ENCODE measurements at regions not wholly inside any gene's neighbourhood (a gene's known extent, or its start where the extent isn't known, plus 50 kb on each side); places are given as distances from the start of the nearest gene placed in this dataset.

DNA sequence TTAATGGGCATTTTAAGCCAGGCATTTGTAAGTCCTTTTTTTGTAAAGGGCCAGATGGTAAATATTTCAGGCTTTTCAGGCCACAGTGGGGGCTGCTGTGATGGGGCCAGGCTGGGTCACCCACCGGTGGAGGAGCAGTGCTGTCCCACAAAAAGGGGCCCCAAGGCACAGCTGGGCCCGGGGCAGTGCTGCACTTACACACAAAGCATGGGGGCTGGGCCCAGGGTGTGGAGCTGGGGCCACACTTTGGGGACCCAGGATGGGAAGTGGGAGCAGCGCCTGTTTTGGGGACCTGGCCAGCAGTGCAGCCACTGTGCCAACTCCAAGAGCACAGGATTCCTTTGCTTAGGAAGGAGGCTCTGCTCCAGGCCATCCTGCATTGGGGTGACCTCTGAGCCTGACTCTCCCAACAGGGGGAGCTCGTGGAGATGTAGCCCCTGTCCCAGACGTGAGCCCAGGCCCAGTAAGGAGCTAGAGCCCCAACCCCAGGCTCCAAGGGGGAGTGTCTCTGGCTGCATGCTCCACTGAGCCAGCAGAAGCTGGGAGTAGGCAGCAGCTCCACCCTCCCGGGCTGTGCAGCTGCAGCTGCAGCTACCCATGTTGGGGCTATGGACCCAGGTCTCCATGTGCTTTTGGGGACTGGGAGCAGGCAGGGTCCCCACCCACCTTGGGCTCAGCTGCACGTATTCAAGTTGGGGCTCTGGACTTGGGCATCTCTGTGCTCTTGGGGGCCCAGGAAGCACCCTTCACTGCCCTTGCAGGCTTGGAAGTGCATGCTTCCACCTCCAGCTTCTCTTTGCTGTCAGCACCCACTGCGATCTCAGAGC lies 1036.5 kb upstream of the CNTNAP5 start:
- no peak for DNase-seq (ENCODE audit: low read depth)

DNA sequence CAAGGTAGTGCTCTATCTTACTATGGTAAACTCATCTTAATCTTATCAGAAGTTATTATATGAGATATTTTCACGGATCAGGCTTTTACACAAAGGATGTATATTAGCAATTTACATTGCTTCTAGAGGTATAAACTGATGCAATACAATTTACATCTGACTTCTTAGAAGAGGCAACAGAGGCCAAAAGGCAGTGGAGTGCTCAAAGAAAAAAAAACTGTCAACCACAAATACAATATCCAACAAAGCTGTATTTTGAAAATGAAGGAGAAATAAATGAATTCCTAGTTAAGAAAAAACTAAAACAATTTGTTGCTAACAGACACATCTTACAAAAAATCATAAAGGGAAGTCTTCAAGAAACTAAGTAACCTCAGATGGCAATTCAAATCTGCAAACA lies 1031.5 kb upstream of the CNTNAP5 start:
- no peak for DNase-seq (ENCODE audit: low read depth)

DNA sequence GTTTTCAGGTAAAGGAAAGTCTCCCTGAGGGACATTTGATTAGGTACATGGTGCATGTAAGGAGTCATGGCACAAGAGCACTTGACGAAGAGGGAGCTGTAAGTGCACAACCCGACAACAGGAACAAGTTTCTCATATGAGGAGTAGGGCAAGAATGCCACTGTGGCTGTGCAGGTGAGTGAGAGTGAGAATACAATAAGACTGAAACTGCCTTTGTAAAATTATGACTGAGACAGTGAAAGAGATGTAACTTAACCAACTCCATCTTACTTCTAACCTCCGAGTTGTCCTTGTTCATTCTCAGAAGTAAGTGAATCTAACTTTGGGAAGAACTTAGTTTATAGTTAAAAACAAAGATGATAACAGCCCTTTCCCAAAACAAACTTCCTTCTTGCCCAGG lies 1025.8 kb upstream of the CNTNAP5 start:
- DNase-seq (ENCODE audit: low read depth) = no peak

DNA sequence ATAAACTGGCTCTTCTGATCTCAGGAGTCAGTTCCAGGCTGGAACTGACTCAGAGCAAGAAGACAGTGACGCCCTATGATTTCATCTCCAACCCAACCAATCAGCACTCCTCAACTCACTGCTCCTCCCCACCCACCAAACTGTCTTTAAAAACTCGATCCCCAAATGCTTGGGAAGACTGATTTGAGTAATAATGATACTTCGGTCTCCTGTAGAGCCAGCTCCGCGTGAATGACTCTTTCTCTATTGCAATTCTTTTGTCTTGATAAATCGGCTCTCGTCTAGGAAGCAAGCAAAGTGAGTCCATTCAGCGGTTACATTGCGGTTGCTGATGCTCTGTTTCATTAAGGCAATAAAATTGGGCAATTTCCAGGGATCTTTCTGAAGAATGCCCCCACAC lies 1025.3 kb upstream of the CNTNAP5 start:
- no peak for DNase-seq (ENCODE audit: low read depth)

DNA sequence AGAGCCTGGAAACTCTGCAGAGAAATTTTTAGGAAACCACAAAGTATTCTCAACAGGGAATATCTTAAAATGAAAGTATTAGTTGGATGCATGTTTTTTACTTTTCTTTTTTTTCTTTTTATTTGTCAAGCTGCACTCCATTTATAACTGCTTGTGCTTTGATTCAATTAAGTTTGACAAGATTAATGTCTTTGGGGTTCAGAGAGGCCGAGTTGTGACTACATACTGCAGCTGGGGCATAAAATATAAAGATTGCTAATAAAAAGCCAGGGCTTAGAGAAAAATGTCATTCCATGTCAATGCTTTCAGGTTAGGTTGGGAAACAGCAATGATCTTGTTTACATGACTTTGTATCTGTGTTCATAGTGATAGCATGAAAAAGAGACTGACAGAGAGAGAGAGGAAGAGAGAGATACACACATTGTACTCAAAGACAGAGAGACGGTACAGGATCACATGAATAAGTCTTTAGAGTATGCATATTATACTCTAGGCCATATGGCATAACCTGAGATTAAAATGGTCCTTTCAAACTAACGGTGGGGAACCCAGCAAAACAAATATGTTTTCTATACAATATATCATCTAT lies 1022.3 kb upstream of the CNTNAP5 start:
- no peak for DNase-seq (ENCODE audit: low read depth)

DNA sequence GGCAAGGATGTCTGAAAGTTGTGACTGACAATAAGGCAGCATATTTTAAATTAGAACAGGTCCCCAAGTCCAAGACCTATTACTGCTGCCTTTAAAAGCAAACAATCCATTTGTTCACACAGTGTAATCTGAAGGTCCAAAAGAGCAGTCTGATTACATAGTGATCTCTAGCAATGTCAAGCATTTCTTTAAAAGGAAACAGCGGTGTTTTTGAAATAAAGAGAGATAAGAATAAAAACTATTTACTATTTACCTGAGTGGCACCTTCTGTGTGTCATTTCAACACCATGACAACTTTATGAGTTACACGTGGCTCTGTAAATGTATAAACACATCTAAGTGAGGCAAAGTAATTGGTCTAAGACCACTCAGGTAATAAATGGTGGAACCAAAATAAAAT lies 1009.9 kb upstream of the CNTNAP5 start:
- DNase-seq (ENCODE audit: low read depth) = no peak

DNA sequence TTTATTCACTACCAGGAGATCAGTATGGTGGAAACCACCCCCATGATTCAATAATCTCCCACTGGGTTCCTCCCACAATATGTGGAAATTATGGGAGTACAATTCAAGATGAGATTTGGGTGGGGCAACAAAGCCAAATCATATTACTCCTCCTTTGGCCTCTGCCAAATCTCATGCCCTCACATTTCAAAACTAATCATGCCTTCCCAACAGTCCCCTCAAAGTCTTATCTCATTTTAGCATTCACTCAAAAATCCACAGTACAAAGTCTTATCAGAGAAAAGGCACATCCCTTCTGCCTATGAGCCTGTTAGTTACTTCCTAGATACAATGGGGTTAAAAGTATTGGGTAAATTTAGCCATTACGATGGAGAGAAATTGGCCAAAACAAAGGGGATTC lies 989.5 kb upstream of the CNTNAP5 start:
- DNase-seq (ENCODE audit: low read depth) = no peak

DNA sequence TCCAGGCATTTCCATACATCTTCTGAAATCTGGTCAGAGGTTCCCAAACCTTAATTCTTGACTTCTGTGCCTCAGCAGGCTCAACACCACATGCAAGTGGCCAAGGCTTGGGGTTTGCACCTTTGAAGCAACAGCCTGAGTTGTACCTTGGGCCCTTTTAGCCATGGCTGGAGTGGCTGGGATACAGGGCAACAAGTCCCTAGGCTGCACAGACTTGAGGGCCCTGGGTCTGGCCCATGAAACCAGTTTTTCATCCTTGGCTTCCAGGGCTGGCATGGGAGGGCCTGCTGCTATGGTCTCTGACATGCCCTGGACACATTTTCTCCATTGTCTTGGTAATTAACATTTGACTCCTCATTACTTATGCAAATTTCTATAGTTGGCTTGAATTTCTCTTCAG lies 988.8 kb upstream of the CNTNAP5 start:
- DNase-seq (ENCODE audit: low read depth) = no peak

DNA sequence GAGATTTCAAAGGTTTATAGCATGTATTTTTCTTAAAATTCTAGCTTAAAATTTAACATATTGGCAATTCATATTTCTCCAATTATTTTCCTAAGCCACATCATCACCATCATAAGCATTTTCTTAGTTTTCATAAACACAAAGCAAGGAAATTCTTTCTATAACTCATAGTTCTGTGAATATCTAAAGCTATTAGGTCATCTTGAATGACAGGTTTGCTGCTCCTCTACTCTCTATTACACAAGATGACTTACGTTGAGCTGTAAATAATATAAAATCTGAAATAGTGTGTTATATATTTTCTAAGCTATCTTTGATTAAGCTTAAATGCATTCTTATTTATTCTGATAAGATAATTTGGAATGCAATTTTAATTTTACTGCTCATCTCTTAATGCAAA lies 984.6 kb upstream of the CNTNAP5 start:
- no peak for DNase-seq (ENCODE audit: low read depth)

DNA sequence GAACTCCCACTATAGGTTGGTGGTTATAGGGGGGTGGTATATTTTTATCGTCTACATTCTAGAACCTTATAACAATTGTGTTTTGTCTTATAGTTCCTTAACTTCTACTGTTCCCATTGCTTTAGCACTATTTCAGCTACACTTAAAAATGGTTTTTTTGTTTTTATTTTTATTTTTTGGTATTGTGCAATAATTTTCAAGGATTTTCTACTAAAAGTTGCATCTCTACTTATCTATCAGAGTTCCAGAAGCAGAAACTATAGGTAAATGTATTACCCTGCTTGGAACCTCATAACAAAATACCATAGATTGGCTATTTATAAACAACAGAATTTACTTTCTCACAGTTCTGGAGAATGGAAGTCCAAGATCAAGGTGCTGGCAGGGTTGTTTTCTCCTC lies 981.6 kb upstream of the CNTNAP5 start:
- no peak for DNase-seq (ENCODE audit: low read depth)

DNA sequence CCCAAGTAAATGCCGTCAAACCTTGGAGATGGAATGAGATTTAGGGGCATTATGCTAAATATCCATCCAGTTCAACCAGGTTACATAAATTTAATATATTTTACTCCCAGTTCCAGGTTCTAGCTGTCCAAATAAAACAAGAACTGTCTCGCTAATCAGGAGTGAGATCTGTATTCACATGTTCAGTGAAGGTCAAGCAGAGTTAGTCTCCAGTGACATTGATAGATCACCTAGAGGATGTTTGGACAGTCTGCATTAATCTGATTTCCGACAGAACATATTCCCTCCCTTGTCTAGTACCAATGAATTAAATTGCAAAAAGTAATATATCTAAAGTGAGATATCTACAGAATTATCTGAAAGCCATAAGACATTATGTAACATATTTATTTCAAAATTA lies 979.4 kb upstream of the CNTNAP5 start:
- no peak for DNase-seq (ENCODE audit: low read depth)

DNA sequence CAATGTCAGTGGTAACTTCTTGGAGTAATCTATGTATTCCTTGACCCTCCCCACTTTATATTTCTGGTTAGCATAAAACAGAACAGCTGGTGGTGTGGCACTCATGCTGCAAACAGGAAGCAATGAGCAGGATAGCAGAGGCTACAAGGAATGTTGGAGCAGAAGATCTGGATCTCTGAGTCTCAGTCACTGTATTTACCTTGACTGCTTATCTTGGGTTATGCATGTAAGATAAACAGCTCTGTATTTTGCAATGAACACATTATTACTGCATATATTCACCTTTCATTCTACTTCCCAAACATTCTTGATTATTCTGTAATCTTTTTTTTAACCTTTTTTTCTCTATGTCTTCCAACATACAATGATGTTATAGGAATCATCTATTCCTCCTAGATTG lies 977.9 kb upstream of the CNTNAP5 start:
- no peak for DNase-seq (ENCODE audit: low read depth)

DNA sequence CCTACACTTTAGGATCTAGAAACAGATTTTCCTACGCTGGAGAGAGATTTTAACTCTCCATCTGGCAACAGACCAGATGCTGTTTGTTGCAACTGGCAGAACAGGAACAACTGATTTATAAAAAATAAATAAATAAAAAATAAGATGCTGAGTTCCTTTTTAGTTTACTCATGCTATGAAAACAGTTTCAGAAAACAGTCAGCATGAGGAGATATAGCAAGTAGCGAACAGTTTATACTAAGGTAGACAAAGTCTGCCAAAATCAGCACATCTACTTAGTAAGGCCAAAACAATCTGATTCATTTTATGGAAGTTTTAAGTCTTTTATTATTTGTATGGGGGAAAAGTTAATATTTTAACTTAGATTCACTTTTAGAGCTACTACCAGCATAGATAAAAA lies 974.0 kb upstream of the CNTNAP5 start:
- no peak for DNase-seq (ENCODE audit: low read depth)

DNA sequence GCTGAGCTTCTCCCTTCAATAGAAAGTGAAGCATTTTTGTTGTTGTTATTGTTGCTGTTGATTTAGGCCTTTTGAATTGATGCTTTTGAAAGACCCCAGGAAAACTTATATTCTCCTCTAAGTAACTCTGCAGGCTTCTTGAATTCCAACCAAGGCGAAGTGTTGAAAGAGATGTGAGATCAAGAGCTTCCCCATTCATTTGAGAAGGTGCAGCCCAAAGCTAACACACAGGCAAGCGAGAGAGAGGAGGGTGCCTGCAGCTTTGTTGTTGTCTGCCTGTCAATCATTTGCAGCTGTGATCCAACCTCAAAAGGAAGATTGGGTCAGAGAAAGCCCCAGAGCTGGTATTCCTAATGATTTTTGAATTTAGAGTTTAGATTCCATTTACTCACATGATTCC lies 963.6 kb upstream of the CNTNAP5 start:
- no peak for DNase-seq (ENCODE audit: low read depth)

DNA sequence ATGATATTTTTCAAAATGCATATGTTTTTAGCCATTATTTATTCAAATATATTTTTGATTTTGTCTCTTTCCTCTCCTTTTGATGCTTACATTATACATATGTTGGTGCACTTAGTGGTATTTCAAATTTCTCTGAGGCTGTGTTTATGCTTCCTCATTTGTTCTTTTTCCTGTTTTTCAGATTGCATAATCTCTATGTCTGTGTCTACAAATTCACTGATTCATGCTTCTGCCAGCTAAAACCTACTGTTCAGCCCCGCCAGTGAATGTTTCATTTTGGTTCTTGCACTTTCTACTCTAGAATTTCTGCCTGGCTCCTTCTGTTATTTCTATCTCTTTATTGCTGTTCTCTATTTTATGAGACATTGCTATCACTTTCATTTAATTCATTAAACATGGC lies 951.7 kb upstream of the CNTNAP5 start:
- no peak for DNase-seq (ENCODE audit: low read depth)

DNA sequence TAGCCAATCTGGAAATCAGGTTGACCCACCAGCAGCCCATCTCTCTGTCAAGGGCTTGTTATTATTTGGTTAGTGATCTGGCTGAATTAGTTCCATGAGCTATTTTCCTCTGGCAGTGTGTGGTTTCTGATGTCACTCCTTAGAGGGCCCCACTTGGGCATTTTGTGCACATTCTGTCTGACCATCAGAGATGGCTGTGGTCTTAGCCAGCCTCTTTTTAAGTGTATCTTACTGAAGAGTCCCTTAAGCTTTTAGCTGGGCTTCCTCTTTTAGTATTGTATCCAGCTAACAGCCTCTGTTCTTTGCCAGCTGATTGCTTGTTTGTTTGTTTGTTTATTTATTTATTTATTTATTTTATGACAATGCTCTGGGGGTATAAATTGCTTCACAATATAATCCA lies 951.1 kb upstream of the CNTNAP5 start:
- DNase-seq (ENCODE audit: low read depth) = no peak

DNA sequence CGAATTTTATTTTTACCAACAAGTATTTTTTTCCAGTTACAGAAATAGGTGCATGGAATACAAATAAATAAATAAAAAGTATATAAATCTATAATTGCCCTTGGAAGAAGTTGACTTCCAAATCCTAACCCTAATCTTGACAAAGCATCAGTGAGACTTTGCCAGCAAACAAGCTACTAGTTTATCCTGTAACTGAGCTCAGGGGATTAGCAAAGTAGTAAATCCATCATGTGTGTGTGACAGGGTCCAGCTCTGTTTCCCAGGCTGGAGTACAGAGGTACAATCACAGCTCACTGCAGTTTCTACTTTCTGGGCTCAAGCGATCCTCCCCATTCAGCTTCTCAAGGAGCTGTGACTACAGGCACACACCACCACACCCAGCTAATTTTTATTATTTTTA lies 948.0 kb upstream of the CNTNAP5 start:
- no peak for DNase-seq (ENCODE audit: low read depth)

DNA sequence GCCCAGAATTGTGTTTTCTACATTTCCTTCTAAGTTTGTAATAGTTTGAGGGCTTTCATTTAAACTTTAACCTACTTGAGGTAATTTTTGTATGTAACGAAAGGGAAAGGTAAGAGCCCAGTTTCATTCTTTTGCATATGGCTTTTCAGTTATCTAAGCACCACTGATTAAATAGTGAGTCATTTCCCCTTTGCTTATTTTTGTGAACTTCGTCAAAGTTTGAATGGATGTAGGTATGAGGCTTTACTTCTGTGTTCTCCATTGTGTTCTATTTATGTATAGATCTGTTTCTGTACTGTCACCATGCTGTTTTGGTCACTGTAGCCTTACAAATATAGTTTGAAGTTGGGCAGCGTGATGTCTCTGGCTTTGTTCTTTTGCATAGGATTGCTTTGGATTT lies 944.8 kb upstream of the CNTNAP5 start:
- DNase-seq (ENCODE audit: low read depth) = no peak

DNA sequence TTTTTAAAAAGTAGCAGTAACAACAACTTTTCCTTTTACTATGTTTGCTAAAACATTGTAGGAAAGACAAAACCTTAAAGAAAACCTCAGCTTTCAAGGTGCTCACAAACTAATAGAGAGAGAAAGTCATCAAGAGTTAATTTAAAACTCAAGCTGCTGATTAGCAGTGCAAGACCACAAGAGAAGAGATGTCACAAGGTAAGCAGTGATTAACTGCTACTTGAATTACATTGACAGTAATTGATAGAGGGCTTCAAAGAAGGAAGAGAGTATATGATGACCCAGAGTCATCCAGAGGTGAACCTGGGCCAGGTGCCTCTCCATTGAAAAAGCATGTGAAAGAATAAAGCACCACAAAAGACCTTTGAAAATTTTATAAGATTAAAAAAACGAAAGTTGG lies 939.6 kb upstream of the CNTNAP5 start:
- DNase-seq (ENCODE audit: low read depth) = no peak

DNA sequence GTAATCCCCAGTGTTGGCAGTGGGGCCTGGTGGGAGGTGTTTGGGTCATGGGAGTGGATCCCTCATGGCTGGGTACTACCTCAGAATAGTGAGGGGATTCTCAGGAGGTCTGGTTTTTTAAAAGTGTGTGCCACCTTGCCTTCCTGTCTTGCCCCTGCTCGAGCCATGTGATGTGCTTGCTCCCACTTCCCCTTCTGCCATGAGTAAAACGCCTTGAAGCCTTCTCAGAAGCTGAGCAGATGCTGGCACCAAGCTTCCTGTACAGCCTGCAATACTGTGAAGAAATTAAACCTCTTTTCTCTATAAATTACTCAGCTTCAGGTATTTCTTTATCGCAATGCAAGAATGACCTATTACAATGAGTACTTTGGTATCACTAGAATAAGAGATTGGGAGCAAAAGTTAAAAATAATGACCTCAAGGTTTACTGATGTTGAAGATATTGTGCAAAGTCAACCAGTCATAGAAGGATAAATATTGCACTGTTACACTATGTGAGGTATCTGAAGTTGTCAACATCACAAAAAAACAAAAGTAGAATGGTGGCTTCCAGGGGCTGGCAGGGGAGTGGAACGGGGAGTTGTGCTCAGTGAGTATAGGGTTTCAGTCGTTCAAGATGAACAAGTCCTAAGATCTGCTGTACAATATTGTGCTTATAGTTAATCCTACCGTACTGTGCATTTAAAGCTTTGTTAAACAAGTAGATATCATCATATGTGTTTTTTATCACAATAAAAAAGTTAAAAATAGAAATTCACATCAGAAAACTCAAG lies 938.3 kb upstream of the CNTNAP5 start:
- DNase-seq (ENCODE audit: low read depth) = no peak

DNA sequence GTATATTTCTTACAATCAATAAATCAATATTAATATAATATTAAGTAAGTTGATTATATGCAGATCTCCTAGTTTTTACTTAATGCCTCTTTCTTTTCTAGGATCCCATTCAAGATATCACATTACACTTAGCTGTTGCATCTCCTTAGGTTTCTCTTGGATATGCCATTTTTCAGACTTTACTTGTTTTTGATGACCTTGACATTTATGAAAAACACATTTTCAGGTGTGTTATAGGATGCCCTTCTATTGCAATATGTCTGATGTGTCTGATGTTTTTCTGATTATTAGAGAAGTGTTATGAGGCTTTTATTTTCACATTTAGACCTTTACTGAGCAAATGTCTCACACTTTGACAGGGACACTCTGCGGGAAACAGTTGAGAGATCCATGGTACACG lies 933.6 kb upstream of the CNTNAP5 start:
- no peak for DNase-seq (ENCODE audit: low read depth)

DNA sequence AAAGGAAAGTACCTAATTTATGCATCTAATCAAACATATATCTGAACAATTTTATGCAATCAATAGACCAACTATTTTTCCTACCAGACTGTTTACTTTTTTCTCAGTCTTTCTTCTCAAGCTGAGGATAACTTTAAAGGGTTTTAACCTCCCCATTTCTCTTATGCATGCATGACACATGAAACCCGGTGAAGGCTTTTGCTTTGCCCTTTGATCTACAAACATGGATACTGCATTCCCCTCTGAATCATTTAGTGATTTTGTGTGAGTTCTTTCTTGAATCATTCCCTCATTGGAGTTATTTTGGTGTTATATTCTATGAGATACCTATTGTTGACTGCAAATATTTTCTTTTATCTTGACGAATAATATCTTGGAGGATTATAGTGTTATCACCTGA lies 931.9 kb upstream of the CNTNAP5 start:
- no peak for DNase-seq (ENCODE audit: low read depth)

DNA sequence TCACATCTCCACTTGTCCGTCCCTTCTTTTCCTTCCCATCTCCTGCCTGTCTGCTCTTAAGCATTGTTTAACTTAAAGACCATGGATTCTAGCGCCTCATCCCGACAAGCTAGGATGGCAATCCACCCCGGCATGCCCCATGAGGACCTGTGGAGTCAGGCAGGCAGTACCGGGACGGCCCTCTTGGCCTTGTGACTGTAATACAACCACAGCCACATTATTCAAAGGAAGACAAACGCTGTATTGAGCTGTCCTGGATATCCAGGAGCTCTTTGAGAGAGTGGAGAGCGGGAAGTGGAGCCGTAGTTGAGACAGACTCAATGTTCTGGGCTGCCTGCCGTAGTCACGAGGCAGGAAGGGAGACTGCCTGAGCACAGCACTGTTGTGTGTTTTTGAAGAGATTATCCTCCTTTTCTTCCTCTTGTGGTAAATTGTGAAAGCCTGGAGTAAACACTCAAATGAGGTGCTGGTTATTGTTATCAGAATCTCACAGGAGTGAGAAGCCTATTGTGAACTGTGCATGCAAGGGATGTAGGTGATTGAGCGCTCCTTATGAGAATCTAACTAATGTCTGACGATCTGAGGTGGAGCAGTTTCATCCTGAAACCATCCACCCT lies 929.8 kb upstream of the CNTNAP5 start:
- DNase-seq (ENCODE audit: low read depth) = no peak
